ENCODE measurements at regions not wholly inside any gene's neighbourhood (a gene's known extent, or its start where the extent isn't known, plus 50 kb on each side); places are given as distances from the start of the nearest gene placed in this dataset.
A peak's percentile ranks its signal among the peaks of the same experiment; 100 is the strongest.
"Not testable (repeated sequence)": the region's sequence is repeated elsewhere in the genome, so short reads cannot be mapped to it uniquely, and the experiment has no call there.

DNA sequence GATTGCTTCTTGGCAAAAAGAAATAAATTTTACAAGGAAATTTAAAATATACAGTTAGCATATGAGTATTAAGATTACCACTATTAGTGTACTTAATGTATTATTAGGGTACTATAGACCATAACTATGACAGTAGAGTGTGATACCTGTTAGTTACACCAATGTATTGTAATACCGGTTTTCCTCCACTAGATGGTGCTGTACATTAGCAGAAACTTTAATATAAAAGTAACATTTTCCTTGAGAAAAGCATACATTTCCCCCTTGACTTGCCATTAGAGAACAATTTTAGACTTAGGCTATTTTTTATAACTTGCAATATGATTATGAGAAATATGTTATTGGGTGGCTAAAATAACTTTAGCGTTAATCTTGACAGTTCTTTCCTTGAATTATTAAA, 173.3 kb upstream of the TGIF2LY start:
- WGBS (ENCODE audit: insufficient coverage) = no CpG with 5 or more reads among the region's 2 CpGs
- POLR2A ChIA-PET = not testable (repeated sequence)
- DNase-seq = peak in 1 of 35 experiments; percentile 30

DNA sequence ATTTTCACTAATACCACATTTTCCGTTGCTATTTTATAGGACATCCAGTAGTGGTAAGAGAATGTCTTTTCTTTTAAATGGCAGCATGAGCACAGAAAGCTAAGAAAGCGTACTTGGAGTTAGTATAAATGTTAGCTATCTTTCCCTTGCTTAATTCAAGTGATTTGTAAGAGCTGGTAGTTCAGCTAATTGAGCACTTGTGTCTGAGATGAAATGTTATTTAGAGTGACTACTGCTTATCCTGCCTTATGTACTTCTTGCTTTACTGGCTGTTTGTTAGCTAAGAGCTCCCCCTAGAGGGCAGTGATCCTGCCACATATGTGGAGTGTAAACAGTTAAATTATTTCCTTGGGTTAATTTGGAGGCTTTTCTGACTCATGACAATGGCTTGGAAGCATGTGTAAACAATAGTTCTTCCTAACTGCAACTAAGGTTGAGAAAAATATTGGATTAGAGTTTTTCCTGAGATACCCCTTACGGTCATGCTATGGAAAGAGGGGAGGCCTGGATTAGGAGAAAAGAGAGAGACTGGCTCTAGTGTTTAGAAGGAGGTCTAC, 171.9 kb upstream of the TGIF2LY start:
- H3K36me3 Mint-ChIP-seq; POLR2A ChIA-PET; H3K36me3 ChIP-seq (ENCODE audit: control insufficient read depth in 2 of 2, extremely low read depth in 1 of 2, insufficient read depth in 1 of 2, low read length in 1 of 2); ATAC-seq (replicated peaks in 1 of 4); H3K27ac ChIP-seq (ENCODE audit: low read length); H3K4me3 ChIP-seq (ENCODE audit: control insufficient read depth in 1 of 2, extremely low read depth in 1 of 2, low read length in 1 of 2); H3K4me1 ChIP-seq (ENCODE audit: control insufficient read depth in 1 of 2, extremely low read depth in 1 of 2, insufficient read depth in 2 of 2, low read length in 2 of 2); H3K27ac Mint-ChIP-seq; DNase-seq; H3K27me3 ChIP-seq (replicated peaks in 1 of 2; ENCODE audit: control insufficient read depth in 2 of 2, extremely low read depth in 1 of 2, insufficient read depth in 2 of 2, low read length in 1 of 2); CTCF ChIA-PET; H3K9me3 ChIP-seq; H3K4me1 Mint-ChIP-seq; H3K4me3 Mint-ChIP-seq; H3K9me3 Mint-ChIP-seq: not testable (repeated sequence)
- peaks cover 0 to 10% of the 10 kb centered on the region in 2 donors for H3K27me3 Mint-ChIP-seq
- WGBS (ENCODE audit: insufficient coverage) = no CpG with 5 or more reads among the region's 3 CpGs

More for the DNA sequence above, 173.3 kb upstream of the TGIF2LY start:
- H3K27ac ChIP-seq (ENCODE audit: low read length); H3K4me1 Mint-ChIP-seq; H3K27ac Mint-ChIP-seq; H3K4me3 ChIP-seq (ENCODE audit: control insufficient read depth in 1 of 2, extremely low read depth in 1 of 2, low read length in 1 of 2); H3K36me3 ChIP-seq (ENCODE audit: control insufficient read depth in 2 of 2, extremely low read depth in 1 of 2, insufficient read depth in 1 of 2, low read length in 1 of 2); H3K4me3 Mint-ChIP-seq; H3K9me3 Mint-ChIP-seq; H3K27me3 ChIP-seq (replicated peaks in 1 of 2; ENCODE audit: control insufficient read depth in 2 of 2, extremely low read depth in 1 of 2, insufficient read depth in 2 of 2, low read length in 1 of 2); ATAC-seq (replicated peaks in 1 of 4); H3K36me3 Mint-ChIP-seq; H3K9me3 ChIP-seq; H3K4me1 ChIP-seq (ENCODE audit: control insufficient read depth in 1 of 2, extremely low read depth in 1 of 2, insufficient read depth in 2 of 2, low read length in 2 of 2); CTCF ChIA-PET: not testable (repeated sequence)
- H3K27me3 Mint-ChIP-seq = peaks cover 0 to 10% of the 10 kb centered on the region in 2 donors

DNA sequence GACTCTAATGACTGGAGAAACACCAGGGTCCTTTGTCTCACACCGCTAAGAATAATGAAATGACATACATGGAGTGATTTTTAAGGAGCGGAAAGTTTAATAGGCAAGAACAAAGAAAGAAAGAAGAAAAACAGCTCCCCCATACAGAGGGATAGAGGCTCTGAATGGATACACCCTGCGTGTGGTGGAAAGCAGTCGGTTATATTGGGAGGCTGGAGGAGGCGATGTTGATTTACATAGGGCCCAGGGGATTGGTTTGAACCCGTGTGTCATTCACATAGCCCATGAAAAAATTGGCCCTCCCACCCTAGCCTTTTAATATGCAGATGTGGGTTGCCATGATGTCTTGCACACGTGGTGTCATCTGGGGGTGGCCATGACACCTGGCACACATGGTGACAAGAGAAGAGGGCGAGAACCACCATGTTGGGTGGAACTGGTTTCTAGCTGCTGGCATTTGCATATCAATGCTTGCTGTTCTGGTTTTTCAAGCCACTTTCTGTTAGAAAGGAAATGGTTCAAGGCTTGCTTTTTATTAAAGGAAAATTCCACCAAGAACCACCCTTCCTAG, 168.5 kb upstream of the TGIF2LY start:
- not testable (repeated sequence) for H3K27ac Mint-ChIP-seq

More for the DNA sequence above, 168.5 kb upstream of the TGIF2LY start:
- H3K36me3 Mint-ChIP-seq; H3K27ac ChIP-seq (ENCODE audit: low read length); H3K4me1 ChIP-seq (ENCODE audit: control insufficient read depth in 1 of 2, extremely low read depth in 1 of 2, insufficient read depth in 2 of 2, low read length in 2 of 2); H3K27me3 ChIP-seq (replicated peaks in 1 of 2; ENCODE audit: control insufficient read depth in 2 of 2, extremely low read depth in 1 of 2, insufficient read depth in 2 of 2, low read length in 1 of 2); POLR2A ChIA-PET; H3K9me3 Mint-ChIP-seq; ATAC-seq (replicated peaks in 1 of 4); H3K4me3 ChIP-seq (ENCODE audit: control insufficient read depth in 1 of 2, extremely low read depth in 1 of 2, low read length in 1 of 2); H3K4me3 Mint-ChIP-seq; CTCF ChIA-PET; H3K27me3 Mint-ChIP-seq; DNase-seq; H3K9me3 ChIP-seq; H3K4me1 Mint-ChIP-seq; H3K36me3 ChIP-seq (ENCODE audit: control insufficient read depth in 2 of 2, extremely low read depth in 1 of 2, insufficient read depth in 1 of 2, low read length in 1 of 2): not testable (repeated sequence)
- WGBS (ENCODE audit: insufficient coverage) = no CpG with 5 or more reads among the region's 8 CpGs
